ENCODE measurements at regions not wholly inside any gene's neighbourhood (a gene's known extent, or its start where the extent isn't known, plus 50 kb on each side); places are given as distances from the start of the nearest gene placed in this dataset.

DNA sequence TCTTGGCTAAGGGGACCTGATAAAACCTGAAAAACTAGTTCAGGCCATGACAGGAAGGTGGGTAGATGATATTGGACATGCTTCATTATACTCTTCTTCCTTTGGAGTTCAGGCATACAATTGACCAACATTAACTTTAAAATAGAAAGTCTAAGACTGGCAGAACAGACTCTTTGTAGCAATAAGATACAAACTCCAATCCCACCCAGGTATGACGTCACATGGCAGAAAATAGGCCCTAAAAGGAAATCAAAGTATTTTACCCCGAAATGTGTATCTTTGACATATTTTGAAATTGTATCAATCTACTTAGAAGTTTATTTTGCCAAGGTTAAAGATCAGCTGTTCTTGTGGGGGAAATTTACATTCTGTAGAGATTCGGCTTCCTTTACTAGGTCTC is 198.1 kb upstream of the LRIG3 start:
- Histone ChIP-seq H4K20me1 (ENCODE audit: insufficient read depth) (no peaks in the 10 kb centered on the region), H3K4me1 (ENCODE audit: control insufficient read depth in 1 of 2, insufficient read depth in 2 of 2, low read length in 2 of 2) (peaks cover 0 to 3% of the 10 kb centered on the region in 2 experiments; a peak in 2 of 4 replicates), H3K9me2 (ENCODE audit: insufficient read depth) (no peaks in the 10 kb centered on the region), H3K4me2 (ENCODE audit: low read length) (no peak overlapping the region), H3K9ac (ENCODE audit: low read length) (no peak overlapping the region), H3K27me3 (ENCODE audit: insufficient read depth, low read length) (no peaks in the 10 kb centered on the region), H3K9me3 (ENCODE audit: control insufficient read depth in 1 of 2, insufficient read depth in 1 of 2, low read depth in 1 of 2, low read length in 2 of 2) (no peaks in the 10 kb centered on the region), H3K4me3 (replicated peaks in 1 of 2; ENCODE audit: low read depth in 1 of 2, low read length in 2 of 2) (no peak overlapping the region), H3K79me2 (ENCODE audit: insufficient read depth, low read length) (no peaks in the 10 kb centered on the region), H2AFZ (ENCODE audit: low read depth, low read length, poor library complexity, severe bottlenecking) (no peak overlapping the region), H3K36me3 (ENCODE audit: control insufficient read depth in 1 of 2, insufficient read depth in 2 of 2, low read length in 2 of 2) (no peaks in the 10 kb centered on the region), H3K27ac (ENCODE audit: low read depth, low read length) (no peak overlapping the region)
- ChIA-PET POLR2A (no interaction called here), CTCF (no interaction called here), RAD21 (ENCODE audit: low non-redundant PET in 1 of 2, low total read pairs in 2 of 2, uncharacterized antibody in 2 of 2, unreplicated experiment in 2 of 2) (no interaction called here)
- no peak for ATAC-seq
- BruUV-seq (replicated peaks): no TSS peak
- DNase-seq (ENCODE audit: low read depth, low spot score): no peak
- intact Hi-C loops (cut with micrococcal nuclease): loop anchor here (10.0 kb wide), 3 partner anchors 256 to 716 kb away; no protein-coding TSS in a partner anchor
- TF ChIP-seq, protein P1, sequence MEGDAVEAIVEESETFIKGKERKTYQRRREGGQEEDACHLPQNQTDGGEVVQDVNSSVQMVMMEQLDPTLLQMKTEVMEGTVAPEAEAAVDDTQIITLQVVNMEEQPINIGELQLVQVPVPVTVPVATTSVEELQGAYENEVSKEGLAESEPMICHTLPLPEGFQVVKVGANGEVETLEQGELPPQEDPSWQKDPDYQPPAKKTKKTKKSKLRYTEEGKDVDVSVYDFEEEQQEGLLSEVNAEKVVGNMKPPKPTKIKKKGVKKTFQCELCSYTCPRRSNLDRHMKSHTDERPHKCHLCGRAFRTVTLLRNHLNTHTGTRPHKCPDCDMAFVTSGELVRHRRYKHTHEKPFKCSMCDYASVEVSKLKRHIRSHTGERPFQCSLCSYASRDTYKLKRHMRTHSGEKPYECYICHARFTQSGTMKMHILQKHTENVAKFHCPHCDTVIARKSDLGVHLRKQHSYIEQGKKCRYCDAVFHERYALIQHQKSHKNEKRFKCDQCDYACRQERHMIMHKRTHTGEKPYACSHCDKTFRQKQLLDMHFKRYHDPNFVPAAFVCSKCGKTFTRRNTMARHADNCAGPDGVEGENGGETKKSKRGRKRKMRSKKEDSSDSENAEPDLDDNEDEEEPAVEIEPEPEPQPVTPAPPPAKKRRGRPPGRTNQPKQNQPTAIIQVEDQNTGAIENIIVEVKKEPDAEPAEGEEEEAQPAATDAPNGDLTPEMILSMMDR (IDR thresholded peaks at IDR 0.05 in 2 of 3, conservative IDR thresholded peaks at IDR 0.05 in 1 of 3; ENCODE audit: borderline replicate concordance in 1 of 3, insufficient read depth in 1 of 3, low read depth in 2 of 3, low read length in 2 of 3): no peak
- TF ChIP-seq POLR2A (IDR thresholded peaks at IDR 0.05; ENCODE audit: borderline replicate concordance, extremely low read depth, insufficient read depth, insufficient read length) (no peak), TCF7L2 (IDR thresholded peaks at IDR 0.05; ENCODE audit: borderline replicate concordance, extremely low read depth, insufficient read depth, insufficient read length) (no peak), SP1 (IDR thresholded peaks at IDR 0.05; ENCODE audit: low read depth) (no peak)
- TF ChIP-seq, protein P2, sequence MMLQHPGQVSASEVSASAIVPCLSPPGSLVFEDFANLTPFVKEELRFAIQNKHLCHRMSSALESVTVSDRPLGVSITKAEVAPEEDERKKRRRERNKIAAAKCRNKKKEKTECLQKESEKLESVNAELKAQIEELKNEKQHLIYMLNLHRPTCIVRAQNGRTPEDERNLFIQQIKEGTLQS (IDR thresholded peaks at IDR 0.05): no peak

DNA sequence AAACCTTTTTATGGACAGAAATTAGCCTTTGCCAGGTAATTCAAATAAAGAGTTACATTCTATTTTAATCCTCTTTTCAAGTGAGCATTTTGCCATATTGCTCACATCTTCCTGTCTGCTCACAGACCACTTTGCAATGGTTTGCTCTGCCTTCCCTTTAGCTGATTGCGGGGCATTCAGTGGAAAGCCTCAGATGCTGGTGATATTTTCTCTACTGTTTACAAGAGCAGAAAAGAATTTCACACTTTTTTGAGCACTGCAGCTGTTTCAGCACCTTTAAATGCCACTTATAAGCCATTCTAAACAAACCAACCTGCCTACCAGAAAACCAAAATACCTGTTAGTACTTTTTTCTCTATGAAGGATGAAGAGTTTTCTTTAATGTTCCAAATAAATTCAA is 195.7 kb upstream of the LRIG3 start:
- Histone ChIP-seq H3K9me2 (ENCODE audit: insufficient read depth) (no peaks in the 10 kb centered on the region), H3K79me2 (ENCODE audit: insufficient read depth, low read length) (no peaks in the 10 kb centered on the region), H3K4me3 (replicated peaks in 1 of 2; ENCODE audit: low read depth in 1 of 2, low read length in 2 of 2) (no peak overlapping the region), H3K4me2 (ENCODE audit: low read length) (no peak overlapping the region), H3K4me1 (ENCODE audit: control insufficient read depth in 1 of 2, insufficient read depth in 2 of 2, low read length in 2 of 2) (peaks cover 0 to 3% of the 10 kb centered on the region in 2 experiments; a peak in 2 of 4 replicates), H3K9ac (ENCODE audit: low read length) (no peak overlapping the region), H3K27ac (ENCODE audit: low read depth, low read length) (no peak overlapping the region), H2AFZ (ENCODE audit: low read depth, low read length, poor library complexity, severe bottlenecking) (no peak overlapping the region), H3K9me3 (ENCODE audit: control insufficient read depth in 1 of 2, insufficient read depth in 1 of 2, low read depth in 1 of 2, low read length in 2 of 2) (no peaks in the 10 kb centered on the region), H4K20me1 (ENCODE audit: insufficient read depth) (no peaks in the 10 kb centered on the region), H3K27me3 (ENCODE audit: insufficient read depth, low read length) (no peaks in the 10 kb centered on the region), H3K36me3 (ENCODE audit: control insufficient read depth in 1 of 2, insufficient read depth in 2 of 2, low read length in 2 of 2) (no peaks in the 10 kb centered on the region)
- ChIA-PET RAD21 (ENCODE audit: low non-redundant PET in 1 of 2, low total read pairs in 2 of 2, uncharacterized antibody in 2 of 2, unreplicated experiment in 2 of 2) (no interaction called here), POLR2A (no interaction called here), CTCF (interaction anchor here (1.1 kb wide), 2 partner anchors 34 to 49 kb away, joined by 4 to 5 read pairs; no protein-coding TSS in a partner anchor)
- TF ChIP-seq ELF1 (IDR thresholded peaks at IDR 0.05; ENCODE audit: borderline replicate concordance, low read depth): no peak
- no TSS peak for BruUV-seq (replicated peaks)
- ATAC-seq (no peak), DNase-seq (ENCODE audit: low read depth, low spot score) (no peak)
- intact Hi-C loops (cut with micrococcal nuclease): loop anchor here (1.0 to 10.0 kb wide), 4 partner anchors 34 to 719 kb away; no protein-coding TSS in a partner anchor
